WTC11 (cell line): ENCODE measurements at regions not wholly inside any gene's neighbourhood (a gene's known extent, or its start where the extent isn't known, plus 50 kb on each side); places are given as distances from the start of the nearest gene placed in this dataset.

Experiments
- ATAC-seq: fragments of 200-7000 bp; cut with Tn5 transposase; 2 replicates; pipeline ENCODE4 v1.10.0; 2021; ENCODE audit warnings: mild to moderate bottlenecking, moderate library complexity
- CTCF ChIA-PET: fragments of 300-600 bp; sonication (Branson Sonifier 250); formaldehyde crosslinking; loops from one replicate; lab custom pipeline; 2021; ENCODE audit warnings: antibody characterized with exemption; lab: Charles Lee
- POLR2A ChIA-PET: fragments of 350-600 bp; sonication (Branson Sonifier 250); formaldehyde crosslinking; loops from one replicate; lab custom pipeline; 2021; ENCODE audit warnings: antibody characterized with exemption; lab: Charles Lee
- DNase-seq: peaks from one replicate; pipeline ENCODE4 v3.0.0; 2021; ENCODE audit warnings: low spot score
- H3K27ac Mint-ChIP-seq: 2 replicates; pipeline ENCODE4 v1.8.0; 2021; ENCODE audit warnings: mixed read lengths
- H3K27me3 Mint-ChIP-seq: 2 replicates; pipeline ENCODE4 v1.8.0; 2021; ENCODE audit warnings: low read depth, mild to moderate bottlenecking, moderate library complexity, mixed read lengths
- H3K36me3 Mint-ChIP-seq: 2 replicates; pipeline ENCODE4 v1.8.0; 2021; ENCODE audit warnings: mixed read lengths
- H3K4me1 Mint-ChIP-seq: 2 replicates; pipeline ENCODE4 v1.8.0; 2022; ENCODE audit warnings: mixed read lengths
- H3K4me3 Mint-ChIP-seq: 2 replicates; pipeline ENCODE4 v1.8.0; 2021; ENCODE audit warnings: mild to moderate bottlenecking, moderate library complexity, mixed read lengths
- H3K9me3 Mint-ChIP-seq: 2 replicates; pipeline ENCODE4 v1.8.0; 2021; ENCODE audit warnings: mixed read lengths
- ATF1 ChIP-seq: sonication (generic); formaldehyde crosslinking; IDR thresholded peaks from 2 replicates; pipeline ENCODE4 v1.8.1; 2023; ENCODE audit warnings: mild to moderate bottlenecking, moderate library complexity, missing genetic modification reagents
- E2F1 ChIP-seq: sonication (generic); formaldehyde crosslinking; IDR thresholded peaks from 2 replicates; pipeline ENCODE4 v1.8.0; 2022; ENCODE audit warnings: mild to moderate bottlenecking, missing genetic modification reagents
- ETV6 ChIP-seq: sonication (generic); formaldehyde crosslinking; IDR thresholded peaks from 2 replicates; pipeline ENCODE4 v1.8.1; 2022; ENCODE audit warnings: mild to moderate bottlenecking, missing genetic modification reagents
- FOXJ3 ChIP-seq: sonication (generic); formaldehyde crosslinking; IDR thresholded peaks from 2 replicates; pipeline ENCODE4 v1.9.0; 2021; ENCODE audit warnings: missing genetic modification reagents, mild to moderate bottlenecking, borderline replicate concordance
- NR1H2 ChIP-seq: sonication (generic); formaldehyde crosslinking; IDR thresholded peaks from 2 replicates; pipeline ENCODE4 v1.9.0; 2021; ENCODE audit warnings: mild to moderate bottlenecking, moderate library complexity, missing genetic modification reagents
- TEAD4 ChIP-seq: sonication (generic); formaldehyde crosslinking; IDR thresholded peaks from 2 replicates; pipeline ENCODE4 v1.8.0; 2022; ENCODE audit warnings: mild to moderate bottlenecking, missing genetic modification reagents
- ZBTB43 ChIP-seq: sonication (generic); formaldehyde crosslinking; IDR thresholded peaks from 2 replicates; pipeline ENCODE4 v1.8.1; 2023; ENCODE audit warnings: mild to moderate bottlenecking, missing genetic modification reagents
- ZNF396 ChIP-seq: fragments of 250-450 bp; sonication (Bioruptor Pico); IDR thresholded peaks from 2 replicates; pipeline ENCODE4 v1.8.0; 2021; ENCODE audit warnings: mild to moderate bottlenecking, moderate library complexity, borderline replicate concordance

GRCh38 chr4:25588206-25588605 lies 67.4 kb upstream of the SLC34A2 start (continued):
- TF ChIP-seq ZNF396 (no peak), ATF1 (CRISPR knock-in tag) (no peak), NR1H2 (CRISPR knock-in tag) (no peak), ETV6 (CRISPR knock-in tag) (no peak)

GRCh38 chr4:25590171-25590570 lies 65.5 kb upstream of the SLC34A2 start:
- TF ChIP-seq TEAD4 = no peak
- TF ChIP-seq E2F1 (CRISPR knock-in tag) = no peak
- no peak for TF ChIP-seq ZBTB43

GRCh38 chr4:25592736-25593135 lies 62.9 kb upstream of the SLC34A2 start:
- H3K9me3 Mint-ChIP-seq = peaks cover 26% of the 10 kb centered on the region
- H3K4me1 Mint-ChIP-seq = peaks cover 17% of the 10 kb centered on the region
- no peak overlapping the region for H3K27ac Mint-ChIP-seq
- DNase-seq (no peak), ATAC-seq (no peak)
- no peaks in the 10 kb centered on the region for H3K27me3 Mint-ChIP-seq
- no peak overlapping the region for H3K4me3 Mint-ChIP-seq
- peaks cover 19% of the 10 kb centered on the region for H3K36me3 Mint-ChIP-seq
- TF ChIP-seq FOXJ3 (CRISPR knock-in tag) = no peak
- POLR2A ChIA-PET = no interaction called here
- CTCF ChIA-PET = no interaction called here

More at GRCh38 chr4:25590171-25590570, 65.5 kb upstream of the SLC34A2 start:
- POLR2A ChIA-PET = no interaction called here
- Mint-ChIP-seq H3K27me3 (no peaks in the 10 kb centered on the region), H3K4me1 (peaks cover 28% of the 10 kb centered on the region), H3K9me3 (peaks cover 6% of the 10 kb centered on the region), H3K27ac (no peak overlapping the region), H3K4me3 (no peak overlapping the region), H3K36me3 (peaks cover under 1% of the 10 kb centered on the region; the same call in 1 of the 2 replicates)
- ATAC-seq (peak; percentile 27; the same call in 1 of the 2 replicates), DNase-seq (no peak)
- CTCF ChIA-PET = no interaction called here
